H7 (cell line): ENCODE measurements at regions not wholly inside any gene's neighbourhood (a gene's known extent, or its start where the extent isn't known, plus 50 kb on each side); places are given as distances from the start of the nearest gene placed in this dataset.
"Not testable (repeated sequence)": the region's sequence is repeated elsewhere in the genome, so short reads cannot be mapped to it uniquely, and the experiment has no call there.

ENCODE experiments used
- DNase-seq: peaks from one replicate; pipeline ENCODE4 v3.0.0; 2012
- H3K27me3 ChIP-seq: 2 replicates; pipeline ENCODE4 v1.6.0; 2011; ENCODE audit warnings: mild to moderate bottlenecking, low read length; ENCODE audit not compliant: control insufficient read depth, insufficient read depth
- H3K36me3 ChIP-seq: replicated peaks from 2 replicates; pipeline ENCODE4 v1.5.1; 2011; ENCODE audit warnings: low read length; ENCODE audit not compliant: control insufficient read depth, insufficient read depth
- H3K4me3 ChIP-seq: 2 replicates; pipeline ENCODE4 v1.5.1; 2011; ENCODE audit warnings: low read depth, mild to moderate bottlenecking, control low read depth, low read length, moderate library complexity; ENCODE audit not compliant: insufficient read depth

GRCh38 chr17:27944546-27945332, 51.6 kb upstream of the LYRM9 start:
- no peaks in the 10 kb centered on the region for H3K36me3 ChIP-seq
- DNase-seq: no peak
- no peak overlapping the region for H3K4me3 ChIP-seq
- H3K27me3 ChIP-seq: no peaks in the 10 kb centered on the region

DNA sequence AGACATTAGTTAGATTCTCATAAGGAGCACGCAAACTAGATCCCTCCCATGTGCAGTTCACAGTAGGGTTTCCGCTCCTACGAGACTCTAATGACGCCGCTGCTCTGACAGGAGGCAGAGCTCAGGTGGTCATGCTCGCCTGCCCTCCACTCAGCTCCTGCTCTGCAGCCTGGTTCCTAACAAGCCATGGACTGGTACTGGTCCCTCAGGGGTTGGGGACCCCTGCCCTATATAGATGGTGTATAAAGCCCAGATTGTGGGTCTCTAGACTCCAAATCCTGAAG, 52.1 kb upstream of the LYRM9 start:
- no peak for DNase-seq
- Histone ChIP-seq H3K36me3 (no peaks in the 10 kb centered on the region), H3K27me3 (no peaks in the 10 kb centered on the region), H3K4me3 (no peak overlapping the region)

DNA sequence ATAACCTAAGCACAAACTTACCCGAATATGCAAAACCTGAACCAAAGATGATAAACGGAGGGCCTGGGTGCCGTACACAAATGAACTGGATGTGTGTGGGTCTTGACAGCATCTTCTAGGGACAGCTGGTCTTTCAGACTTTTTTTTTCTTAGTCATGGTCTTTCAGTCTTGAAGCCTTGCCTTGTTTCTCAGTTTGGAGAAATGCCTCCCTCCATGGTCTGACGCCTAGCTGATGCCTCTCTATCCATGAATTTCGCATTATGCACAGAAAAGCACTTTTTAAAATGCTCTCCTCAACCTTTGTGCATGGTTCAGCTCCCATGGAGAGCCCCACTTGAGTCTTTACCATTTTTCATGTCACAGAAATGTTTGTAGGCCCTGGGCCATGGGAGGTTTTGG, 52.8 kb upstream of the LYRM9 start:
- no peak for DNase-seq
- no peaks in the 10 kb centered on the region for H3K36me3 ChIP-seq
- H3K27me3 ChIP-seq: no peaks in the 10 kb centered on the region
- H3K4me3 ChIP-seq: no peak overlapping the region

DNA sequence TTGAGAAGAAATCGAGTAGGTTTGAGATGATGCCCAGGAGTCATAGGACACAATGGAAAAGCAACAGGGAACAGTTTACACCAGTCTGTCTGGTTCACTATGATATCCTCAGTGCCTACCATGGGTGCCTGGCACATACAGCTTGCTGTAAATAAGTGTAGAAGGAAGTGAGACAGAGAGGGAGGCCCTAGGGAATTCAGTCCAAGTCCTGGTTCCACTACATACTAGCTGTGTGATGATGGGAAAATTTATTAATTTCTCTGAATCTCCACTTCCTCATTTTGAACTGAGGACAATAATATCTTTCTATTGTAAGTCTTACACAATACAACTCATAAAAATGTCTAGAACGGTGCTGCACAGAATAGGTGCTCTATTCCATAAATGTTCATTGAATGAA, 53.3 kb upstream of the LYRM9 start:
- no peak for DNase-seq
- Histone ChIP-seq H3K27me3 (no peaks in the 10 kb centered on the region), H3K36me3 (no peaks in the 10 kb centered on the region), H3K4me3 (no peak overlapping the region)

GRCh38 chr17:27947005-27947406, 53.8 kb upstream of the LYRM9 start:
- Histone ChIP-seq H3K36me3 (no peaks in the 10 kb centered on the region), H3K27me3 (no peaks in the 10 kb centered on the region), H3K4me3 (no peak overlapping the region)
- DNase-seq: no peak

DNA sequence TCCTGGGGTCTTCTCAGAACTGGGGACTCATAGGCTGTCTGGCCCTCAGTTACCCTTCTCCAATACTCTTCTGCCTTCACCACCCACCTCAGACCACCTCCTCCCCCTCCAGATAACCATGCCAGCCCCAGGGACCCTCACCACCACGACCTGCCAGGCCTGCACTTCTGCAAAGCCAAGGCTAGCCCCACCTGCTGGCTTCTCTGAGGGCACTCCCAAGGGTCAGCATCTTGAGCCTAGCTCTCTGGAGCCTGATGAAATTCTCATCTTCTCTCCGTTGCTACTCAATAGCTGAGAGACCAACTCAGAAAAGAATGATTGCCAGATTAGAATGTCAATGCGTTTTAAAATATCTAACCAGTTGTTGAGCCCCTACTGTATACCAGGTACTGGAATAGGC, 56.1 kb upstream of the LYRM9 start:
- peak; percentile 56 for DNase-seq
- H3K4me3 ChIP-seq: no peak overlapping the region
- H3K27me3 ChIP-seq: no peaks in the 10 kb centered on the region
- H3K36me3 ChIP-seq: no peaks in the 10 kb centered on the region

DNA sequence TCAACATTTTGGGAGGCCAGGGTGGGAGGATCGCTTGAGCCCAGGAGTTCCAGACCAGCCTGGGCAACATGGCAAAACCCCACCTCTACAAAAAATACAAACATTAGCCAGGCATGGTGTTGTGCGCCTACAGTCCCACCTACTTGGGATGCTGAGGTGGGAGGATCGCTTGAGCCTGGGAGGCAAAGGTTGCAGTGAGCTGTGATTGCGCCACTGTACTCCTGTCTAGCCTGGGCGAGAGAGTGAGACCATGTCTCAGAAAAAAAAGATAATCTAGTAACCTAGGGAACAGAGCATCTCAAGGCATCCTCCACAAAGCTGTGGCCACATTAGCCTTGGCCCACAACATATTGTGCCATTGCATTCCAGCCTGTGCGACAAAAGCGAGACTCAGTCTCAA, 57.1 kb upstream of the LYRM9 start:
- not testable (repeated sequence) for H3K36me3 ChIP-seq, DNase-seq, H3K27me3 ChIP-seq

DNA sequence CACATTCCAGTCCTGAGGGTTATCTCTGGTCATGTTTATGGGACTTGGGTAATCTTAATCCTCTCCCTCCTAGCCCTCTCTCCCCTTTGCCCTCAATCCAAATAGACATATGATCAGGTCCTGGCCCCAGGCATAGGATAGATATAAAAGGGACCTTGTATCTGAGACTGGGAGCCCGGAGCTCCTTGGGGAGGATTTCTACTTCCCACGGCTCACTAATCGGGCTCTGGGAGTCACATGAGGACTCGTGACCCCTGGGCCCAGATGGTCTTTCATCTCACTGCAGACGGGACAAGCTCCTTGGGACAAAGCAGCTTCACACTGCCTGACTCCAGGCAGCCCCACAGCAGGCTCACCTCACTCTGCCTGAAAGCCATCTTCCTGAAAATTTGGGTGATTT, 57.8 kb upstream of the LYRM9 start:
- H3K36me3 ChIP-seq: no peaks in the 10 kb centered on the region
- no peaks in the 10 kb centered on the region for H3K27me3 ChIP-seq
- DNase-seq: no peak
- no peak overlapping the region for H3K4me3 ChIP-seq

More for the DNA sequence above, 57.1 kb upstream of the LYRM9 start:
- not testable (repeated sequence) for H3K4me3 ChIP-seq

GRCh38 chr17:27951872-27952271, 58.7 kb upstream of the LYRM9 start:
- H3K4me3 ChIP-seq: no peak overlapping the region
- no peaks in the 10 kb centered on the region for H3K27me3 ChIP-seq
- no peak for DNase-seq

GRCh38 chr17:27952366-27952765, 59.2 kb upstream of the LYRM9 start:
- no peak overlapping the region for H3K4me3 ChIP-seq
- no peak for DNase-seq
- H3K36me3 ChIP-seq: no peaks in the 10 kb centered on the region
- H3K27me3 ChIP-seq: no peaks in the 10 kb centered on the region

More at GRCh38 chr17:27951872-27952271, 58.7 kb upstream of the LYRM9 start:
- H3K36me3 ChIP-seq: no peaks in the 10 kb centered on the region

GRCh38 chr17:27954548-27955495, 61.7 kb upstream of the LYRM9 start:
- no peak for DNase-seq
- Histone ChIP-seq H3K27me3 (no peaks in the 10 kb centered on the region), H3K4me3 (no peak overlapping the region), H3K36me3 (no peaks in the 10 kb centered on the region)

DNA sequence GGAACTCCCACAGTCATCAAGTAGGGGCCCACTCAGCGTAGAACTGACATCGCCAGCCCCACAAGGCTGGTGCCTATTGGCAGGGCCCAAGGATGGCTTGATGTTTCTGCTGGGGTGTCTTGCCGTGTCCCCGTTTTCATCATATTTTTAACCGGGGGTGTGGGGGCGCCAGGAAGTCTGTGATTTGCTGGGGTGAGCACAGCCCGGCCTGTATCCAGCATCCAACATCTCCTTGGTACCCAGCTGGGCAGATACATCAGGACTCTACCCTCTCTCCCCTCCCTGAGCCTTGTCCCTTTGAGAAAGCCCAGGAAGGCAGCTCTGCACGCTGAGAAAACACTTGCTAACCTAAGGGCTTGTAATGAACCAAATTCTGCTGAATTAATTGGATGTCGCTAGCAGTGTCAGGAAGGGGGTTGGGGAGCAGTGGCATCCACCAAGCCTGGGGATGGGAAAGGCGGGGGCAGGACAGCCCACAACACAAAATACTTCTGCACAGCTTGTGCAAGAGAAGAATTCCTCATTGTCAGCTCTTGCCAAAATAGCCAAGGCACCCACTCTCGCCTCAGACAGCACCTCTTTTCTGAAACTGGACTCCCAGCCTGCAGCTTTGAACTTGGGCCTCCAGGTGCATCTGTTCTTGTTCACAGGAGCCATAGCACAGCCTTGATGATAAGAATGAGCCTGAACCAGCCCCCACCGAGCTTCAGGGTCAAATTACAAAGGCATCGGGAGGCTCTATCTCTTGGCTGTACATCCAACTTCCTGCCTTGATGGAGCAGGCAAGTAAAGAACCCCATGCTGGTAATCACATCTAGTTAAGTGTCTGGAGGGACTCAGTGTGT, 63.7 kb upstream of the LYRM9 start:
- Histone ChIP-seq H3K4me3 (no peak overlapping the region), H3K36me3 (no peaks in the 10 kb centered on the region), H3K27me3 (no peaks in the 10 kb centered on the region)
- DNase-seq: no peak

DNA sequence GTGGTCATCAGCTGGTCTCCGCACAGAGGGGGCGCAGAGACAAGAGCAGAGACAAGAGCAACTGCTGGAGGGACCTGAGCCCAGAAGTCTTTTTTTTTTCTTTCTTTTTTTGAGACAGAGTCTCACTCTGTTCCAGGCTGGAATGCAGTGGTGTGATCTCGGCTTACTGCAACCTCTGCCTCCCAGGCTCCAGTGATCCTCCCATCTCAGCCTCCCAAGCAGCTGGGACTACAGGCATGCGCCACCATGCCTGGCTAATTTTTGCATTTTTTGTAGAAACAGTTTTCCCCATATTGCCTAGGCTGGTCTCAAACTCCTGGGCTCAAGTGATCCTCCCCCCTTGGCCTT, 64.3 kb upstream of the LYRM9 start:
- not testable (repeated sequence) for H3K27me3 ChIP-seq, H3K36me3 ChIP-seq, DNase-seq, H3K4me3 ChIP-seq

DNA sequence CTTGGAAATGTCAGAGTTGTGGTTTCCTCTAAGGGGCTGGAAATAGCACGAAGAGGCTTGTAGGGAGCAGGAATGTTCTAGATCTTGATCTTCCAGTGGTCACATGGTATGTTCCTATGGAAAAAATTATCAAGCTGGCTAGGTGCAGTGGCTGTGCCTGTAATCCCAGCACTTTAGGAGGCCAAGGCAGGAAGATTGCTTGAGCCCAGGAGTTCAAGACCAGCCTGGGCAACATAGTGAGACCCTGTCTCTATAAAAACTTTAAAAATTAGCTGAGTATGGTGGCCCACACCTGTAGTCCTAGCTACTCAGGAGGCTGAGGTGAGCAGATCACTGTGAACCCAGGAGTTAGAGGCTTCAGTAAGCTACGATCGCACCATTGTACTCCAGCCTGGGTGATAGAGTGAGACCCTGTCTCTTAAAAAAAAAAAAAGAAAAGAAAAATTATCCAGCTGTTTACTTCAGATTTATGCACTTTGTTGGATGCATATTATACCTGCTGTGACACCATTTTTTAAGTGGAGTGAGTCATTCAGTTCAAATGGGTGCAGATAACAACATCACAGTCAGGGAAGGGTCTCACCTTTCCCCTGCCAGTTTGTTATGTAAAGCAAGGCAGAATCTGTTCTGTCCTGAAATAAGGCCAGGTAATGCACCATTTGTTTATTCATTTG, 65.7 kb upstream of the LYRM9 start:
- DNase-seq: no peak

More for the DNA sequence above, 65.7 kb upstream of the LYRM9 start:
- Histone ChIP-seq H3K27me3 (no peaks in the 10 kb centered on the region), H3K36me3 (no peaks in the 10 kb centered on the region), H3K4me3 (no peak overlapping the region)
